ENCODE measurements at regions not wholly inside any gene's neighbourhood (a gene's known extent, or its start where the extent isn't known, plus 50 kb on each side); places are given as distances from the start of the nearest gene placed in this dataset.

GRCh38 chr14:43184540-43184939 is 1322.5 kb downstream of the FSCB start:
- TF ChIP-seq CTCF (IDR thresholded peaks at IDR 0.05) (no peak), MEF2A (IDR thresholded peaks at IDR 0.05; ENCODE audit: borderline replicate concordance, low read depth) (no peak), SMC3 (IDR thresholded peaks at IDR 0.05; ENCODE audit: low read depth, low read length) (no peak), GABPA (IDR thresholded peaks at IDR 0.05; ENCODE audit: low read depth) (no peak), RFX5 (IDR thresholded peaks at IDR 0.05; ENCODE audit: low read length) (no peak)
- TF ChIP-seq, protein P1, sequence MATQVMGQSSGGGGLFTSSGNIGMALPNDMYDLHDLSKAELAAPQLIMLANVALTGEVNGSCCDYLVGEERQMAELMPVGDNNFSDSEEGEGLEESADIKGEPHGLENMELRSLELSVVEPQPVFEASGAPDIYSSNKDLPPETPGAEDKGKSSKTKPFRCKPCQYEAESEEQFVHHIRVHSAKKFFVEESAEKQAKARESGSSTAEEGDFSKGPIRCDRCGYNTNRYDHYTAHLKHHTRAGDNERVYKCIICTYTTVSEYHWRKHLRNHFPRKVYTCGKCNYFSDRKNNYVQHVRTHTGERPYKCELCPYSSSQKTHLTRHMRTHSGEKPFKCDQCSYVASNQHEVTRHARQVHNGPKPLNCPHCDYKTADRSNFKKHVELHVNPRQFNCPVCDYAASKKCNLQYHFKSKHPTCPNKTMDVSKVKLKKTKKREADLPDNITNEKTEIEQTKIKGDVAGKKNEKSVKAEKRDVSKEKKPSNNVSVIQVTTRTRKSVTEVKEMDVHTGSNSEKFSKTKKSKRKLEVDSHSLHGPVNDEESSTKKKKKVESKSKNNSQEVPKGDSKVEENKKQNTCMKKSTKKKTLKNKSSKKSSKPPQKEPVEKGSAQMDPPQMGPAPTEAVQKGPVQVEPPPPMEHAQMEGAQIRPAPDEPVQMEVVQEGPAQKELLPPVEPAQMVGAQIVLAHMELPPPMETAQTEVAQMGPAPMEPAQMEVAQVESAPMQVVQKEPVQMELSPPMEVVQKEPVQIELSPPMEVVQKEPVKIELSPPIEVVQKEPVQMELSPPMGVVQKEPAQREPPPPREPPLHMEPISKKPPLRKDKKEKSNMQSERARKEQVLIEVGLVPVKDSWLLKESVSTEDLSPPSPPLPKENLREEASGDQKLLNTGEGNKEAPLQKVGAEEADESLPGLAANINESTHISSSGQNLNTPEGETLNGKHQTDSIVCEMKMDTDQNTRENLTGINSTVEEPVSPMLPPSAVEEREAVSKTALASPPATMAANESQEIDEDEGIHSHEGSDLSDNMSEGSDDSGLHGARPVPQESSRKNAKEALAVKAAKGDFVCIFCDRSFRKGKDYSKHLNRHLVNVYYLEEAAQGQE (IDR thresholded peaks at IDR 0.05; ENCODE audit: low read depth, low read length) = no peak

Data from SK-N-SH (cell line).